Panc1 (cell line): ENCODE measurements at regions not wholly inside any gene's neighbourhood (a gene's known extent, or its start where the extent isn't known, plus 50 kb on each side); places are given as distances from the start of the nearest gene placed in this dataset.

Source experiments
- ATAC-seq: fragments of 200-7000 bp; cut with Tn5 transposase; 2 replicates; pipeline ENCODE4 v1.9.1; 2020; ENCODE audit warnings: mild to moderate bottlenecking, moderate library complexity
- BruUV-seq: library from RNA; stranded (reverse); fragments of 400-500 nt; replicated peaks from 2 replicates; lab custom pipeline; 2021; lab: Mats Ljungman, UMichigan
- CTCF ChIA-PET: fragments of 300-600 bp; sonication (Branson Sonifier 250); formaldehyde crosslinking; loops from one replicate; lab custom pipeline; 2022; ENCODE audit warnings: antibody characterized with exemption; lab: Charles Lee
- POLR2A ChIA-PET: fragments of 300-600 bp; sonication (Branson Sonifier 250); formaldehyde crosslinking; loops from one replicate; lab custom pipeline; 2022; ENCODE audit warnings: antibody characterized with exemption; lab: Charles Lee
- DNase-seq: peaks from one replicate; pipeline ENCODE4 v3.0.0-alpha.2; 2010; ENCODE audit warnings: low read depth, low spot score
- H3K27ac ChIP-seq: 2 replicates; pipeline ENCODE4 v1.5.1; 2011; ENCODE audit warnings: mild to moderate bottlenecking, low read length, inconsistent platforms
- H3K27me3 ChIP-seq: fragments of 200-500 bp; sonication (Bioruptor generic); 2 replicates; pipeline ENCODE4 v1.6.0; 2014; ENCODE audit warnings: low read length, inconsistent platforms; ENCODE audit not compliant: control insufficient read depth, insufficient read depth
- H3K36me3 ChIP-seq: fragments of 200-500 bp; sonication (Bioruptor generic); 2 replicates; pipeline ENCODE4 v1.5.1; 2014; ENCODE audit warnings: inconsistent platforms, mild to moderate bottlenecking, low read length, moderate library complexity; ENCODE audit not compliant: control insufficient read depth, insufficient read depth
- H3K4me1 ChIP-seq: 2 replicates; pipeline ENCODE4 v1.5.1; 2011; ENCODE audit warnings: inconsistent platforms, mild to moderate bottlenecking, low read length, moderate library complexity; ENCODE audit not compliant: control insufficient read depth, insufficient read depth
- H3K4me3 ChIP-seq, 2 experiments: 2 replicates each; pipeline ENCODE4 v1.5.1; 2011 to 2012; ENCODE audit warnings: low read depth in 2 of 2, low read length in 2 of 2, mild to moderate bottlenecking in 2 of 2, inconsistent platforms in 1 of 2, moderate library complexity in 1 of 2
- H3K9me3 ChIP-seq: fragments of 200-500 bp; sonication (Bioruptor generic); 2 replicates; pipeline ENCODE4 v1.5.1; 2014; ENCODE audit warnings: low read depth, mild to moderate bottlenecking, inconsistent platforms, low read length, moderate library complexity; ENCODE audit not compliant: control insufficient read depth, insufficient read depth
- POLR2AphosphoS5 ChIP-seq: IDR thresholded peaks from 2 replicates; pipeline ENCODE4 v1.6.1; 2012; ENCODE audit warnings: mild to moderate bottlenecking, low read depth, low read length, moderate library complexity
- SIN3A ChIP-seq: IDR thresholded peaks from 2 replicates; pipeline ENCODE4 v1.6.1; 2012; ENCODE audit warnings: low read depth, mild to moderate bottlenecking, low read length, moderate library complexity, borderline replicate concordance; ENCODE audit not compliant: insufficient read depth
- TCF7L2 ChIP-seq: IDR thresholded peaks from 2 replicates; pipeline ENCODE4 v1.6.1; 2011; ENCODE audit warnings: mild to moderate bottlenecking, low read depth, low read length, inconsistent platforms
- in situ Hi-C: cut with HindIII; loops from 2 replicates; pipeline ENCODE4 v1.10.0; 2016; ENCODE audit warnings: low sequenced_read_pairs, low pct_unique_long_range_greater_than_20kb
- intact Hi-C: fragments of 100-400 bp; cut with micrococcal nuclease; formaldehyde crosslinking; loops from one replicate; pipeline ENCODE4 v1.10.0; 2022; ENCODE audit not compliant: unreplicated experiment
- TF ChIP-seq, protein P1 (sequence below), 2 experiments: IDR thresholded peaks; 2 replicates each; pipeline ENCODE4 v1.6.1; 2011 to 2012; ENCODE audit warnings: low read depth in 2 of 2, control low read depth in 1 of 2, low read length in 1 of 2, mild to moderate bottlenecking in 1 of 2, moderate library complexity in 1 of 2; ENCODE audit not compliant: insufficient read depth in 1 of 2
- TF ChIP-seq, protein P2 (sequence below): fragments of 450-650 bp; IDR thresholded peaks from 2 replicates; pipeline ENCODE4 v1.5.1; 2017; ENCODE audit warnings: mild to moderate bottlenecking

DNA sequence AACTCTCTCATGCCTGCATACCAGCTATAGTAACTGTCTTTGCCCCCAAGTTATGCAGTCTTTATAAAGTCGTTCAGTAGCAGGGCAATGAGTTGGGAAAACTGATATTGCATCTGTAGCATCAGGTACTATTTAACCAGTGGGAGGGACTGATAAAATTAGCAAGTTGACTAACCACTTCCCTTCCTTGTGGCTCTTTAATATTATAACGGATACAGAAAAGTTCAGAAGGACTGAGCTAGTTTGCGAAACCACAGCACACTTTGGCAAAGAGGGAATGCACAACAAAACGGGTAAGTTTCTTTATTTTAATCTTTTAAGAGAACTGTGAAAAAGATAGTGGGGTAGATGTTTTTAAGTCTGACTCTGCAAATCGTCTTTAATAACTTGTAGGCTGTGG lies 205.3 kb upstream of the HDAC9 start:
- Histone ChIP-seq H3K4me3 (no peak overlapping the region), H3K36me3 (no peaks in the 10 kb centered on the region), H3K27me3 (peaks cover 2% of the 10 kb centered on the region; the same call in 1 of the 2 replicates), H3K4me1 (no peaks in the 10 kb centered on the region), H3K9me3 (no peaks in the 10 kb centered on the region), H3K27ac (no peak overlapping the region)
- CTCF ChIA-PET: no interaction called here
- no peak for DNase-seq
- intact Hi-C loops: no loop called here
- POLR2A ChIA-PET: interaction anchor here (0.6 to 0.7 kb wide), 2 partner anchors 192 to 487 kb away, joined by 4 to 5 read pairs; no protein-coding TSS in a partner anchor
- TF ChIP-seq SIN3A (no peak), TCF7L2 (no peak), POLR2AphosphoS5 (no peak)
- TF ChIP-seq, protein P1, sequence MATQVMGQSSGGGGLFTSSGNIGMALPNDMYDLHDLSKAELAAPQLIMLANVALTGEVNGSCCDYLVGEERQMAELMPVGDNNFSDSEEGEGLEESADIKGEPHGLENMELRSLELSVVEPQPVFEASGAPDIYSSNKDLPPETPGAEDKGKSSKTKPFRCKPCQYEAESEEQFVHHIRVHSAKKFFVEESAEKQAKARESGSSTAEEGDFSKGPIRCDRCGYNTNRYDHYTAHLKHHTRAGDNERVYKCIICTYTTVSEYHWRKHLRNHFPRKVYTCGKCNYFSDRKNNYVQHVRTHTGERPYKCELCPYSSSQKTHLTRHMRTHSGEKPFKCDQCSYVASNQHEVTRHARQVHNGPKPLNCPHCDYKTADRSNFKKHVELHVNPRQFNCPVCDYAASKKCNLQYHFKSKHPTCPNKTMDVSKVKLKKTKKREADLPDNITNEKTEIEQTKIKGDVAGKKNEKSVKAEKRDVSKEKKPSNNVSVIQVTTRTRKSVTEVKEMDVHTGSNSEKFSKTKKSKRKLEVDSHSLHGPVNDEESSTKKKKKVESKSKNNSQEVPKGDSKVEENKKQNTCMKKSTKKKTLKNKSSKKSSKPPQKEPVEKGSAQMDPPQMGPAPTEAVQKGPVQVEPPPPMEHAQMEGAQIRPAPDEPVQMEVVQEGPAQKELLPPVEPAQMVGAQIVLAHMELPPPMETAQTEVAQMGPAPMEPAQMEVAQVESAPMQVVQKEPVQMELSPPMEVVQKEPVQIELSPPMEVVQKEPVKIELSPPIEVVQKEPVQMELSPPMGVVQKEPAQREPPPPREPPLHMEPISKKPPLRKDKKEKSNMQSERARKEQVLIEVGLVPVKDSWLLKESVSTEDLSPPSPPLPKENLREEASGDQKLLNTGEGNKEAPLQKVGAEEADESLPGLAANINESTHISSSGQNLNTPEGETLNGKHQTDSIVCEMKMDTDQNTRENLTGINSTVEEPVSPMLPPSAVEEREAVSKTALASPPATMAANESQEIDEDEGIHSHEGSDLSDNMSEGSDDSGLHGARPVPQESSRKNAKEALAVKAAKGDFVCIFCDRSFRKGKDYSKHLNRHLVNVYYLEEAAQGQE (IDR thresholded peaks at IDR 0.05; ENCODE audit: insufficient read depth in 1 of 2, low read depth in 2 of 2, low read length in 1 of 2): no peak
- TF ChIP-seq, protein P2, sequence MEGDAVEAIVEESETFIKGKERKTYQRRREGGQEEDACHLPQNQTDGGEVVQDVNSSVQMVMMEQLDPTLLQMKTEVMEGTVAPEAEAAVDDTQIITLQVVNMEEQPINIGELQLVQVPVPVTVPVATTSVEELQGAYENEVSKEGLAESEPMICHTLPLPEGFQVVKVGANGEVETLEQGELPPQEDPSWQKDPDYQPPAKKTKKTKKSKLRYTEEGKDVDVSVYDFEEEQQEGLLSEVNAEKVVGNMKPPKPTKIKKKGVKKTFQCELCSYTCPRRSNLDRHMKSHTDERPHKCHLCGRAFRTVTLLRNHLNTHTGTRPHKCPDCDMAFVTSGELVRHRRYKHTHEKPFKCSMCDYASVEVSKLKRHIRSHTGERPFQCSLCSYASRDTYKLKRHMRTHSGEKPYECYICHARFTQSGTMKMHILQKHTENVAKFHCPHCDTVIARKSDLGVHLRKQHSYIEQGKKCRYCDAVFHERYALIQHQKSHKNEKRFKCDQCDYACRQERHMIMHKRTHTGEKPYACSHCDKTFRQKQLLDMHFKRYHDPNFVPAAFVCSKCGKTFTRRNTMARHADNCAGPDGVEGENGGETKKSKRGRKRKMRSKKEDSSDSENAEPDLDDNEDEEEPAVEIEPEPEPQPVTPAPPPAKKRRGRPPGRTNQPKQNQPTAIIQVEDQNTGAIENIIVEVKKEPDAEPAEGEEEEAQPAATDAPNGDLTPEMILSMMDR: no peak
- BruUV-seq: no TSS peak
- in situ Hi-C loops: no loop called here
- ATAC-seq: no peak

DNA sequence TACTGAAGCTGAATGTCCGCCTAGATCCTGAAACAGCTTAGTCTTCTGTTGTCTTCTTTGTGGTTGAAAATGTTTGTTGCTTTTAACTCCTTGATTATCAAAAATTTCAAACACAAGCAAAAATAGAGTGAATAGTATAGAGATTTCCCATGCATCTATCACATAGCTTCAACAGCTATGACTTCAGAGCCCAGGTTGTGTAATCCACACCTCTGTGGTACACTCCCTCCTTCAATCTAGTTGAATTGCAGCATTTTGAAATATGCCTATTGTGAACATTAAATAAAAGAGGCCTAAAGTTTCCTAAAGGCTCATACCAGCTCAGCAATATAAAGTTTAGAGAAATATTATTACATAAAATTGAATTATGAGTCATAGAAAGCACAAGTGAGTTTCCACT lies 204.7 kb upstream of the HDAC9 start:
- ATAC-seq: no peak
- ChIA-PET CTCF (no interaction called here), POLR2A (no interaction called here)
- Histone ChIP-seq H3K27me3 (peaks cover 2% of the 10 kb centered on the region; the same call in 1 of the 2 replicates), H3K27ac (no peak overlapping the region), H3K9me3 (no peaks in the 10 kb centered on the region), H3K4me3 (no peak overlapping the region), H3K4me1 (no peaks in the 10 kb centered on the region), H3K36me3 (no peaks in the 10 kb centered on the region)
- no TSS peak for BruUV-seq
- intact Hi-C loops: no loop called here
- TF ChIP-seq, protein P1 (IDR thresholded peaks at IDR 0.05; ENCODE audit: insufficient read depth in 1 of 2, low read depth in 2 of 2, low read length in 1 of 2): no peak
- TF ChIP-seq TCF7L2: no peak
- no peak for TF ChIP-seq POLR2AphosphoS5
- TF ChIP-seq, protein P2: no peak
- TF ChIP-seq SIN3A: no peak
- DNase-seq: no peak
- in situ Hi-C loops: no loop called here
